ENCODE measurements at regions not wholly inside any gene's neighbourhood (a gene's known extent, or its start where the extent isn't known, plus 50 kb on each side); places are given as distances from the start of the nearest gene placed in this dataset.

GRCh38 chr18:14025306-14025940 is 106.8 kb downstream of the ZNF519 start:
- H3K4me3 ChIP-seq (ENCODE audit: extremely low read depth in 1 of 4, insufficient read depth in 2 of 4, low read depth in 3 of 4, low read length in 4 of 4): peak overlapping the region in 2 of 4 experiments; percentile 10 to 28; a peak in 2 of 8 replicates
- H2BK120ac ChIP-seq (replicated peaks; ENCODE audit: low read depth, low read length): no peak overlapping the region
- H4K91ac ChIP-seq (replicated peaks; ENCODE audit: insufficient read length, low read length): no peak overlapping the region
- H3K14ac ChIP-seq (ENCODE audit: insufficient read length): no peak overlapping the region
- H3K9ac ChIP-seq (replicated peaks in 1 of 4; ENCODE audit: extremely low read depth in 1 of 4, low read depth in 3 of 4, low read length in 3 of 4): no peak overlapping the region
- peak; percentile 9 to 53 for DNase-seq (ENCODE audit: low read depth in 1 of 2, low spot score in 2 of 2)
- H3K23me2 ChIP-seq (ENCODE audit: low read depth, low read length): peaks cover 7% of the 10 kb centered on the region; the same call in 1 of the 2 replicates
- H3K9me3 ChIP-seq (ENCODE audit: insufficient read depth in 2 of 2, low read depth in 1 of 2, low read length in 1 of 2): 0 out of 4 replicates have a peak, but pooled peaks cover 0 to 2% of the 10 kb centered on the region in 2 experiments
- H3K4ac ChIP-seq (replicated peaks; ENCODE audit: insufficient read length, low read depth, low read length): no peak overlapping the region
- no peak overlapping the region for H2AFZ ChIP-seq (ENCODE audit: low read length)
- H2BK5ac ChIP-seq (ENCODE audit: low read depth, low read length): peak overlapping the region; percentile 88; the same call in 1 of the 2 replicates
- peak; percentile 86 for FAIRE-seq
- no peak overlapping the region for H3K56ac ChIP-seq (replicated peaks; ENCODE audit: insufficient read length, low read depth, low read length)
- ChIA-PET POLR2A (ENCODE audit: partially characterized antibody) (no interaction called here), CTCF (ENCODE audit: partially characterized antibody) (interaction anchor here (1.2 to 1.9 kb wide), 2 partner anchors 26 to 61 kb away, joined by 3 to 7 read pairs; no protein-coding TSS in a partner anchor)
- H4K5ac ChIP-seq (ENCODE audit: insufficient read length, low read depth, low read length): no peak overlapping the region
- H2BK15ac ChIP-seq (ENCODE audit: low read length): no peak overlapping the region
- no peak overlapping the region for H3K27ac ChIP-seq (ENCODE audit: low read depth, low read length)
- H3K23ac ChIP-seq (ENCODE audit: insufficient read length): no peak overlapping the region
- H3K36me3 ChIP-seq (ENCODE audit: control insufficient read depth in 2 of 4, insufficient read depth in 4 of 4, low read length in 3 of 4): peaks cover 0 to 2% (median 0%) of the 10 kb centered on the region in 4 experiments; a peak in 1 of 8 replicates
- H3K79me1 ChIP-seq (ENCODE audit: low read depth, low read length): no peaks in the 10 kb centered on the region
- peak overlapping the region; percentile 51 to 61 for H3K4me2 ChIP-seq (ENCODE audit: insufficient read depth in 1 of 2, low read depth in 2 of 2, low read length in 2 of 2)
- peaks cover 0 to 17% (median 6%) of the 10 kb centered on the region in 4 experiments for H3K4me1 ChIP-seq (replicated peaks in 1 of 4; ENCODE audit: control insufficient read depth in 3 of 4, insufficient read depth in 4 of 4, low read length in 3 of 4)
- no peaks in the 10 kb centered on the region for H3K79me2 ChIP-seq (ENCODE audit: control insufficient read depth in 1 of 2, insufficient read depth in 2 of 2, low read length in 2 of 2)
- no peak overlapping the region for H4K8ac ChIP-seq (ENCODE audit: extremely low read depth, insufficient read depth, low read length)
- peak overlapping the region; percentile 96 for H2BK12ac ChIP-seq (ENCODE audit: low read depth, low read length)
- no peak overlapping the region for H3K18ac ChIP-seq (ENCODE audit: extremely low read depth, low read length)
- no peaks in the 10 kb centered on the region for H3K27me3 ChIP-seq (replicated peaks in 1 of 4; ENCODE audit: control insufficient read depth in 3 of 4, extremely low read depth in 1 of 4, insufficient read depth in 3 of 4, low read length in 3 of 4)
- WGBS, 2 experiments (ENCODE audit: extremely low coverage in 1 of 2, insufficient coverage in 1 of 2, insufficient read length in 1 of 2, insufficient replicate concordance in 2 of 2, low coverage in 1 of 2, low lambda C conversion rate in 2 of 2, missing lambda C conversion rate in 1 of 2): 47% methylated on average over 1 of the region's 1 CpG; no CpG with 5 or more reads in 1 of the 2 experiments
- H2BK20ac ChIP-seq (ENCODE audit: low read length): no peak overlapping the region
- H2AK5ac ChIP-seq (ENCODE audit: low read depth, low read length): peak overlapping the region; percentile 95; the same call in 1 of the 2 replicates
- H4K20me1 ChIP-seq (replicated peaks in 1 of 2; ENCODE audit: control insufficient read depth in 1 of 2, insufficient read depth in 2 of 2, low read length in 2 of 2): no peaks in the 10 kb centered on the region
- no peak for TF ChIP-seq BRCA1 (IDR thresholded peaks at IDR 0.05; ENCODE audit: low read depth, low read length)
- no peak for TF ChIP-seq POLR2AphosphoS5 (IDR thresholded peaks at IDR 0.05; ENCODE audit: low read depth, low read length)
- no peak for TF ChIP-seq MAFK (IDR thresholded peaks at IDR 0.05; ENCODE audit: low read depth, low read length)
- 0 out of 2 replicates have a peak, but pooled peaks have one; percentile 24 for TF ChIP-seq POU5F1 (IDR thresholded peaks at IDR 0.05; ENCODE audit: low read depth, low read length)
- TF ChIP-seq CREB1 (IDR thresholded peaks at IDR 0.05): no peak
- TF ChIP-seq CBX8 (IDR thresholded peaks at IDR 0.05; ENCODE audit: borderline replicate concordance, low read depth, low read length): no peak
- no peak for TF ChIP-seq SP2 (IDR thresholded peaks at IDR 0.05; ENCODE audit: low read length)
- TF ChIP-seq EP300 (IDR thresholded peaks at IDR 0.05; ENCODE audit: borderline replicate concordance in 1 of 2, low read depth in 2 of 2, low read length in 2 of 2): no peak
- 0 out of 2 replicates have a peak, but pooled peaks have one; percentile 29 for TF ChIP-seq TCF12 (IDR thresholded peaks at IDR 0.05; ENCODE audit: low read depth, low read length)
- no peak for TF ChIP-seq TBP (IDR thresholded peaks at IDR 0.05; ENCODE audit: low read depth, low read length)
- 0 out of 4 replicates have a peak, but pooled peaks of 1 of the 2 experiments have one; percentile 53 for TF ChIP-seq HDAC2 (IDR thresholded peaks at IDR 0.05; ENCODE audit: borderline replicate concordance in 1 of 2, low read depth in 2 of 2, low read length in 2 of 2)
- no peak for TF ChIP-seq ASH2L (IDR thresholded peaks at IDR 0.05; ENCODE audit: low read length)
